ENCODE measurements at regions not wholly inside any gene's neighbourhood (a gene's known extent, or its start where the extent isn't known, plus 50 kb on each side); places are given as distances from the start of the nearest gene placed in this dataset.
"Not testable (repeated sequence)": the region's sequence is repeated elsewhere in the genome, so short reads cannot be mapped to it uniquely, and the experiment has no call there.

- TF ChIP-seq CTCF (conservative IDR thresholded peaks at IDR 0.05; ENCODE audit: low read depth, low read length): no peak
- H4K20me1 ChIP-seq (ENCODE audit: insufficient read depth): no peaks in the 10 kb centered on the region
- H2AFZ ChIP-seq (ENCODE audit: low read depth): no peak overlapping the region
- no peak overlapping the region for H3K9ac ChIP-seq
- H3K36me3 ChIP-seq (ENCODE audit: insufficient read depth): no peaks in the 10 kb centered on the region
- H3K27ac ChIP-seq: no peak overlapping the region
- no peaks in the 10 kb centered on the region for H3K79me2 ChIP-seq (ENCODE audit: insufficient read depth, low read depth)
- no peaks in the 10 kb centered on the region for H3K27me3 ChIP-seq (ENCODE audit: insufficient read depth, low read depth)
- H3K4me2 ChIP-seq: no peak overlapping the region
- H3K4me1 ChIP-seq (ENCODE audit: low read depth, poor library complexity, severe bottlenecking): no peaks in the 10 kb centered on the region
- H3K4me3 ChIP-seq (IDR thresholded peaks at IDR 0.05; ENCODE audit: insufficient read depth, low read depth, low read length): no peak overlapping the region
Observed at GRCh38 chr1:118535901-118536300, 350.9 kb upstream of the SPAG17 start.

GRCh38 chr1:118511922-118512321 lies 326.9 kb upstream of the SPAG17 start:
- not testable (repeated sequence) for H3K36me3 ChIP-seq (ENCODE audit: insufficient read depth); H3K27ac ChIP-seq; H3K9ac ChIP-seq; H3K4me1 ChIP-seq (ENCODE audit: low read depth, poor library complexity, severe bottlenecking); H3K4me2 ChIP-seq; H4K20me1 ChIP-seq (ENCODE audit: insufficient read depth); H3K27me3 ChIP-seq (ENCODE audit: insufficient read depth, low read depth); H3K4me3 ChIP-seq (IDR thresholded peaks at IDR 0.05; ENCODE audit: insufficient read depth, low read depth, low read length); H3K79me2 ChIP-seq (ENCODE audit: insufficient read depth, low read depth); H2AFZ ChIP-seq (ENCODE audit: low read depth)

GRCh38 chr1:118504867-118505266 lies 319.8 kb upstream of the SPAG17 start:
- Histone ChIP-seq H3K9ac (no peak overlapping the region), H3K4me3 (IDR thresholded peaks at IDR 0.05; ENCODE audit: insufficient read depth, low read depth, low read length) (no peak overlapping the region), H3K36me3 (ENCODE audit: insufficient read depth) (no peaks in the 10 kb centered on the region), H3K79me2 (ENCODE audit: insufficient read depth, low read depth) (no peaks in the 10 kb centered on the region), H2AFZ (ENCODE audit: low read depth) (no peak overlapping the region), H3K4me1 (ENCODE audit: low read depth, poor library complexity, severe bottlenecking) (peaks cover 8% of the 10 kb centered on the region), H3K27me3 (ENCODE audit: insufficient read depth, low read depth) (no peaks in the 10 kb centered on the region), H3K4me2 (peak overlapping the region; percentile 21; the same call in 1 of the 2 replicates), H4K20me1 (ENCODE audit: insufficient read depth) (no peaks in the 10 kb centered on the region), H3K27ac (no peak overlapping the region)
- TF ChIP-seq CTCF (conservative IDR thresholded peaks at IDR 0.05; ENCODE audit: low read depth, low read length): no peak

- Histone ChIP-seq H2AFZ (ENCODE audit: low read depth) (no peak overlapping the region), H3K79me2 (ENCODE audit: insufficient read depth, low read depth) (no peaks in the 10 kb centered on the region), H3K36me3 (ENCODE audit: insufficient read depth) (no peaks in the 10 kb centered on the region), H4K20me1 (ENCODE audit: insufficient read depth) (no peaks in the 10 kb centered on the region), H3K9ac (no peak overlapping the region), H3K27ac (no peak overlapping the region), H3K4me3 (IDR thresholded peaks at IDR 0.05; ENCODE audit: insufficient read depth, low read depth, low read length) (no peak overlapping the region), H3K4me2 (no peak overlapping the region; the same call in 1 of the 2 replicates), H3K27me3 (ENCODE audit: insufficient read depth, low read depth) (no peaks in the 10 kb centered on the region), H3K4me1 (ENCODE audit: low read depth, poor library complexity, severe bottlenecking) (peaks cover 8% of the 10 kb centered on the region)
- TF ChIP-seq CTCF (conservative IDR thresholded peaks at IDR 0.05; ENCODE audit: low read depth, low read length): no peak
Observed at GRCh38 chr1:118504221-118504644, 319.2 kb upstream of the SPAG17 start.

GRCh38 chr1:118503752-118504151 lies 318.7 kb upstream of the SPAG17 start:
- no peaks in the 10 kb centered on the region for H3K36me3 ChIP-seq (ENCODE audit: insufficient read depth)
- no peaks in the 10 kb centered on the region for H4K20me1 ChIP-seq (ENCODE audit: insufficient read depth)
- no peak overlapping the region for H3K27ac ChIP-seq
- peaks cover 8% of the 10 kb centered on the region for H3K4me1 ChIP-seq (ENCODE audit: low read depth, poor library complexity, severe bottlenecking)
- H3K4me3 ChIP-seq (IDR thresholded peaks at IDR 0.05; ENCODE audit: insufficient read depth, low read depth, low read length): no peak overlapping the region
- no peak overlapping the region; the same call in 1 of the 2 replicates for H3K4me2 ChIP-seq
- H2AFZ ChIP-seq (ENCODE audit: low read depth): no peak overlapping the region
- TF ChIP-seq CTCF (conservative IDR thresholded peaks at IDR 0.05; ENCODE audit: low read depth, low read length): no peak
- no peaks in the 10 kb centered on the region for H3K79me2 ChIP-seq (ENCODE audit: insufficient read depth, low read depth)
- H3K27me3 ChIP-seq (ENCODE audit: insufficient read depth, low read depth): no peaks in the 10 kb centered on the region
- H3K9ac ChIP-seq: no peak overlapping the region
